ENCODE measurements at regions not wholly inside any gene's neighbourhood (a gene's known extent, or its start where the extent isn't known, plus 50 kb on each side); places are given as distances from the start of the nearest gene placed in this dataset.

GRCh38 chr15:68871507-68871906 is 50.8 kb upstream of the ANP32A start:
- DNase-seq (ENCODE audit: low read depth), result no peak

DNA sequence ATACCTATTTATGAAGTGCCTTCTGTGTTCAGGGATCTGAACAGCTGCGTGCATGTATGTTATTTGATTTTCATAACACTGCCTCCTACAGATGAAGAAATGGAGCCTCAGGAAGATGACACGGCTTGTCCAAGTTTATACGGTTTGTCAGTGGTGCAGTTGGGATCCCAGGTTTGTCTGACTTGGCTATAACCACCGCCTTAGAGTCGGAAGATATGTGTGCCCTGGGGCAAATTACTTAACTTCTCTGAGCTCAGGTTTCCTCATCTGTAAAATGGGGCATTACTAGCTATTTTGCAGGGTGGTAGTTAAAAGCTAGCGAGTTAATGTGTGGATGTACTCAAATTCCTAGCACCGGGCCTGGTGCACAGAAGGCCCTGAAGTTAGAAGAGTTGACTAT is 54.1 kb upstream of the ANP32A start:
- no peak for DNase-seq (ENCODE audit: low read depth)

GRCh38 chr15:68875377-68876116 is 54.8 kb upstream of the SPESP1 start:
- peak; percentile 88 for DNase-seq (ENCODE audit: low read depth)

DNA sequence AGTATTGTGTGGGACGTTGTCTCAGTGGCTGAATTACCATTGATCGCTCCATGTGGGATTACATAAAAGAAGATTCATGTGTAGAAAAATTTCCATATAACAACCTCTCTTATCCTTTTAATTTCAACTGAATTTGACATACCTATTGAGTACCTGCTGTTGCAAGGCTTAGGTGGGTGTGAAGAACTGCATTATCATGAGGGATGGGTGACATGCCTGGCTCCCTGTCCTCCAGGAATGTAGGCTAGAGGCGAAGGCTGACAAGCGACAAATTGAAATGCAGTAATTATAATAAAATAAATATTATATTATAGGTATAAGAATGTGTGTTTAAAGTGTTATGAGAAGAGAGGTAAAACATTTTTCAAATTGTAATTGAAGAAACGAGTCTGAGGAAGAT is 52.7 kb upstream of the SPESP1 start:
- no peak for DNase-seq (ENCODE audit: low read depth)

DNA sequence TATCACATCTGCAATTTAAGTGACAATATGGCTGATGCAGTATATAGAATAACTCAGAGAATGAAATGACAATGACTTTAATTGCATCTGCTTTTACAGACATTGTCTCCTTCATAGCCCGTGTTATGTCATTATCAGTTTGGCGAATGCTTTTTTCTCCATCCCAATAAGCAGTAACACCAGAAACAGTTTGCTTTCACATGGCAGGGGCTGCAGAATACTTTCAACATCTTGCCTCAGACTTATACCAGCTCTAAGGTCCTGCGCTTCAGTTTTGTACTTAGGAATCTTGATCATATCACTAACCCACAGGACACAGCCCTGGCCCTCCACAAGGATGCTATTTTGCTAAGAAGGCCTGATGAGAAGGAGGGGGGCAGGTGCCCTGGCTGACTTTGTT is 49.9 kb upstream of the SPESP1 start:
- no peak for DNase-seq (ENCODE audit: low read depth)

Data from iris pigment epithelial cell (primary cell).